HG02938 (cell line): ENCODE measurements at regions not wholly inside any gene's neighbourhood (a gene's known extent, or its start where the extent isn't known, plus 50 kb on each side); places are given as distances from the start of the nearest gene placed in this dataset.

ENCODE experiments used
- ATAC-seq: cut with Tn5 transposase; IDR thresholded peaks from one replicate; pipeline ENCODE4 v1.9.1; 2021; ENCODE audit warnings: mild to moderate bottlenecking, moderate library complexity; ENCODE audit not compliant: unreplicated experiment

DNA sequence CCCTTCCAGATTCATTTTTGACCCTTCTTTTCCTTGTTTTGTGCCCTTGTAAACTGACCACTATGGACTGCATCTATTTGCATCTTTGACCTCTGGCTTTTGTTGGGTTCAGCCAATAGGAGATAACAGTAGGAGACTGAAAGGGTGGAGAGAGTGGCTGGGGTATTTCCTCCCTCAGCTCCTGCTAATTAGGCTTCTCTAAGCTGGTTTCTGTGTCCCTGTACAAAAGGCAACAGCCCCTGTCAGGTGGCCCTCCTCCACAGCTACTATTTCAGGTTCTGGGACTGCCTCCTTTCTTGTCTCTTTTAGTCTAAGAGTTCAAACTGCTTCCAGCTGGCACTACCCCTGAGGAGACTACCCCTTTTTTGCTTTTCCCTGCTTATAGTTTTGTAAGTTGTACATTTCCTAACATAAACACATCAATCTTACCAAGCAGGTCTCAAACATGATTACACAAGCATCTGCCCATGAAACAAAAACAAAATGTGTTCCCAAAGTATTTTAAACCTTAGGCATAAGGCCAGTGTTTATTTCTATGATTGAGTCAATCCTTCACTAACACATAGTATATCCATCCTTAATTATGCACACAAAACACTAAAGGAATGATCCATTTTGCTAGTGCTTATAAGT lies 262.0 kb upstream of the TRPM3 start:
- ATAC-seq: no peak

DNA sequence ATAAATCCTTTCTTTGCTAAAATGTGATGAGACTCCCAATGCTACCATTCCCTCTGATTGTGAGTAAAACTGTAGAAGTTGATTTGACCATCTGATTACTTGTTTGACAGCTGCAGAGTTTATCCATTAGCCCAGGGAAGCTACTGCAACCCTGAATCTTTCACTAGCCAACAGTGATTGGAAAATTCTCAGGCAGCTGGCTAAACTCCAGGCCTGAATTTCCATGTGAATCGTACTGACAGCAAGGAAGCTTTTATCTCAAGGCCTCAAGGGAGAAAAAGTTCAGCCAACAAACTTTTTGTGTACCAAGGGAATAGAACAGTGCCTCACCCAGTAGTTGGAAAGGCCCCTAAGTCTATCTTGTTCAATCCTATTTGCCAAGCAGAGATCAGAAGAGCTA lies 246.7 kb upstream of the TRPM3 start:
- no peak for ATAC-seq

DNA sequence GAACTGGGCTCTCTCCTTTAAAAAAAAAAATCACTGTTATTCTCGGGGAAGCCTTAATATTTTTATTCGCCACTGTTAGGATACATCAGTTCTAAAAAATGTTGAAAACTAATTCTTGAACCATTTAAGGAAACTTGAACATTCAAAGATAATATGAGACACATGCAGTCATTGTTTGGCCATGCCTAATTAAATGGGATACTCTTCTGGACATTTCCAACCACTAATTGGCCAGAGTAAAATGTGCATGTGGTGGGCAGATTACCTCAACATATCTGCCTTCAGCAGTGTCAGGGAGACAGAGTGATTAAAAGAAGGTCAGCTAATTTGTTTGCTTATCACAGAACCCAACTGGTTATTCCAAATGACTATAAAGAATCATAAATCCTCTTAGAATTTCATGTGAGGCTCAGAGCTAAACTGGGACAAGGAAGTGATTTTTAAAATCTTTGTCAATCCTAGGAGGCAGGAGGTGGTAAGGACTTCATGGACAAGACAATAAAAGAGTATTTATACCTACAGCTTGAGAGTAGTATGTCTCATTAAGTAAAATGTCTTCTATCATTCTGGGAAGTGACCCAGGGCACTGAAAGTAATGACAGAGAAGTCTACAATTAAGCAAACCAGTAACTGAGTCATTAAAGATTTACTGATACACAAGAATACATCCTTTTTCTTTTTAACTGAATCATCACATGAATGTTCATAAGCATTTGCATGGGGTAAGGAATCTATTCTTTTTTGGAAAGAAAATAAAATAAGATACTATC lies 242.9 kb upstream of the TRPM3 start:
- no peak for ATAC-seq

DNA sequence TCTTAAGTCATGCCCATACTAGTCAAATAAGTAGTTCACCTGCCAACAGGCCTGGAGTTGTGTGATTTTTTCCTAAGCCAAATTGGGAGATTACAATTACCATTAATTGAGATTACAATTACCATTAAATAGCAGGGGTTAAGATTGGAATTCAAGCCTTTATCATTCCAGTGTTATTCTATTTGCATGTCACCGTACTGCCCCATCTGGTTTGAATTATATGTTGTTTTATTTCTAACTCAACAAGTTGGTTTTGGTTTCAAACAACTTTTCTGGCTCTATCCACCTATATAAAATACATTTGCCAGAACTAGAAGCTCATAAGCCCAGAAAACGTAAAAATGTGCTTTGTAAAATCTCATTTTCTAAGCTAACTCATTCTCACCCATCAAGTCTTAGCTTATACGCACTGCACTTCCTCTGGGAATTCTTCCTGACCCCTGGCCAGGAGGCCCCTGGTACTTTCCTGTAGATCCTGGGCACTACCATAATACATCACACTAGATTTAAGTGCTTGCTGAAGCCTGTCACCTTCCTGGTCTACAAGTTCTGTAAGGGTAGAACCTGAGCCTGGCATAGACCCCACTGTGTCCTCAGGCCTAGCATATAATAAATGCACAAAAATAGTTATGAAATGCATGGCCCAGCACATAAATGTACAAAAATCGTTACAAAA lies 242.0 kb upstream of the TRPM3 start:
- no peak for ATAC-seq

DNA sequence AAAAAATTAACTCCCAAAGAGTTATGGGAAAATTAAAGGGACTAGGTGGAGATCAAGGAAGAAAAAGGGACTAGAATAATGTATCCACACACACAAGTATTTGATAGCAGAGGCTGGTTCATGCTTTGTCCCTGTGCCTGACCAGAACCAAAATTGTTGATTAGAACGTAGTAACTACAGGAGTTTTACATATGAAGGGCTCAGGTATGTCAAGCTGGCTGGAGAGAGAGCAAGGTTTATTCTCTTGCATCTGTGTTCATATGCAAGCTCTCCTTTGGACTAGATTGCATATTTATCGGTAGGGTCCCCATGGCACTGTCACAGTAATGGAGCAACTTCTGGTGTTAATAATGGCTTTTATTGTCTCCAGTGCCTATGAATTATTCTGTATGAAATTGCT lies 239.9 kb upstream of the TRPM3 start:
- no peak for ATAC-seq

DNA sequence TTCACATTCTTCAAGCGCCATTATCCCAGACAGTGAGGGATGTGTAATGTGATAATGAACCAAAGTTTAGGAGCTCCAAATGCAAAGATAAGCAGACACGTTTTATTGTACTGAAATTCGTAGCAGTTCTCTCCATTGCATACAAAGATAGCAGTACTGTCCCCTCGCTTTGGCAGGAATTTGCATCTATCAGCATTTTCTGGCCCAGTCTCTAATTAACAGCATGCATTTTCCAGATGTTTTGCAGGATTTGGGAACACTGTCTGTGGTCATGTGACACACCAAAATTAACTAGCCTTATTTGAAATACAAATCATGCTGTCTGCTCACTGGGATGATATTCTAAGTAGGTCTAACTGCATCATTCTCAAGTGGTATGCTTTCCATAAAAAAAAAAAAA lies 235.9 kb upstream of the TRPM3 start:
- no peak for ATAC-seq

DNA sequence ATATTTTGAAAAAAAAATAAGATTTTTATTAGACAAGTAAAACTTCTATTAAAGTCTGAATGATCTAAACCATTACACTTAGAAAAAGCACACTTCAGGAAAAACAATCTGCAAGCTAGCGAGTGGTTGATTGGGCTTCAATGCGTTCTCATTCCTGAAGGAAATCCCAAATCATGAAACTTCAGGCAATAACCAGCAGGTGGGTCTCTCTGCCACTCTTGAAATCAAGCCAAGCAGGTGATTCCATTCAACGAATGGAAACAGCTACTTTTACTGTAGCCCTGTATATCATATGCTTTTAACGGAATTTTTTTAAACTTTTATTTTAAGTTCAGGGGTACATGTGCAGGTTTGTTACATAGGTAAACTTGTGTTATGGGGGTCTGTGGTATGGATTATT lies 234.5 kb upstream of the TRPM3 start:
- no peak for ATAC-seq

DNA sequence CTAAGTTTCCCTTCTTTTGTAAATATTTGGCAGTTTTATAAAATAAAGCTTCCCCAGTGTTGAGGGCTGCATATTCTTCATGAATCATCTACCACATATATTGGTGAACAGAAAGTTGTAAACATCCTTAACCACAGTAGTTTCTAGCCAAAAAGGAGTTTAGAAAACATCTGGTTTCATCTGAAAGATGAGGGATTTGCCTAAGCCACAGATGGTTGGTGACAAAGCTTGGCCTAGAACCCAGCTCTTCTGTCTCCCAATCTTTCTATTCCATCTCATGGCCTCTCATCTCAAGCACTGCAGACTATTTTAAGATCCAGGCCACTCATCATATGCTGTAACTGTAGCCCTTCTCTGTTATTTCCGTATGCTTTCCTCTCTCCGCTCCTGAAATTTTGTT lies 232.3 kb upstream of the TRPM3 start:
- ATAC-seq: no peak

DNA sequence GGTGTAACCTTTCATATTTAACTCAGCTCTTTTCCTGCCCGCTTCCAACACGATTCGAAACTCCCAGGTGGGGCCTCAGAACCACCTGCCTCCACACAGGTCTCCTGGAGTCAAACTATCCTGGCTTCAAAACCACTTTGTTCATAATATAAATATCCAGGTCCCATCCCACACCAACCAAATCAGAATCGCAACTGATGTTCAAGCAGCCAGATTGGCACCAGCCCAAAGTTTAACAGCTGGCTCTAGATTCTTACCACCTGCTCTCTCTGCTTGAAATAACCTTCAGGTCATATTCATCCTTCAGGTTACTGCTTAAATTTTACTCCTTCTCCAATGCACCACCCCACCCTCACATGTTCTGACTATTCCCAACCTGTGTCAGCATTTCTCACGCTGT lies 231.4 kb upstream of the TRPM3 start:
- ATAC-seq: no peak

DNA sequence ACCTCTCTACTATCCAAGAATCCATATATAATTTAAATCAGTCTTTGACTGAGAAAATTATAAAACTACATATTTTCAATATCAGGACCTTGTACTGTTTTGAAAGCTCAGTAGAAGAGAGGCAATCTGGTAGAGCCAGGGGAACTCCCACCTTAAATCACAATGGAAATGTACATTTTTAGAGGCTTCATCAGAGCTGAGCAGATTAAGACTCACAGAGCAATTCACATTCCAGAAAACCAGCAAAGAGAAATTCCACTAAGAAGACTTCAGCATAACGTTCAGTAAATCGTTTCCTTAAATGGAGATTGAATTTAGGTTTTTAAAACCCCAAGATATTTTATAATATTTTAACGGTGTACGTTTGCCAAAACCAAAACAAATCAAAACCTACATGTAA lies 227.8 kb upstream of the TRPM3 start:
- ATAC-seq: no peak

DNA sequence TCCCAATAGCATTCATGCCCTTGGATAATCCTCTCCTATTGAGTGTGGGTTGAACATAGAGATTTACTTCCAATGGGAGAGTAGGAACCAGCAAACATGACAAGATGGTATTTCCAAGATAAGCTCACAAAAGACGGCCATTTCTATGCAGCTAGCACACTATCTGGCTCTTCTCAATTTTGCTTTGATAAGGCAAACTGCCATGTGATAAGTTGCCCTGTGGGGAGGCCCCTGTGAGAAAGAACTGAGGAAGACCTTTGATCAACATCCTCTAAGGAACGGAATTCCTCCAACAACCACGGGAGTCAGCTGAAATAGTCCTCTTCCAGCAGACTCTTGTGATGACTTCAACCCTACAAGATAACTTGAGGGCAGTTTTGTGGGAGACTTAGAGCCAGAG lies 211.9 kb upstream of the TRPM3 start:
- ATAC-seq: no peak

DNA sequence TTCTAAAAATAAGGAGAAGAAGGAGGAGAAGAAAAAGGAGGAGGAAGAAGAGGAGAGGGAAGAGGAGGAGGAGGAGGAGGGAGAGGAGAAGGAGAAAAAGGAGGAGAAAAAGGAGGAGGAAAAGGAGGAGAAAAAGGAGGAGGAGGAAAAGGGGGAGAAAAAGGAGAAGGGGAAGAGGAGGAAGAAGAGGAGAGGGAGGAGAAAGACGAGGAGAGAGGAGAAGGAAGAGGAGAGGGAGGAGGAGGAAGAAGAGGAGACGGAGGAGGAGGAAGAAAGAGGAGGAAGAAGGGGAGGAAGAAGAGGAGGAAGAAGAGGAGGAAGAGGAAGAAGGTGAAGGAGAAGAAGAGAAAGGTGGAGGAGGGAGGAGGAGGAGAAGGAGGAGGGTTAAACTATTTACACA lies 210.2 kb upstream of the TRPM3 start:
- ATAC-seq: no peak

DNA sequence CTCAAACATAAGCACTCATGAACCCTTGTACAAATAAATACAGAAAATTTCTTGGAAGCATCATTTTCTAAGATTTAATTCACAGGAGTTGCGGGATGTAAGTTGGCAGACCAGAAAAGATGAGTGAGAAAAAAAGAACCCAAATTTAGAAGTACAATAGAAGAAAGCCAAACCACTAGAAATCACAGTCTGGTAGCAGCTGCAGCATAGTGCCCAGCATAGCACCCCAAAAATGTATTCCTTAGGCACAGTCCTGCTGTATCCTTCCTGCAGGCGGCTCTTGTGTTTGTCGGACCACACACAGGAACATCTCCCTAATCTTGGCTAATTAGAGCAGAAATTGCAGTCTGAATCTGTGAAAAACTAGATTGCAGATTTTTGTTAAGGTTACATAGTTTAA lies 208.5 kb upstream of the TRPM3 start:
- no peak for ATAC-seq

DNA sequence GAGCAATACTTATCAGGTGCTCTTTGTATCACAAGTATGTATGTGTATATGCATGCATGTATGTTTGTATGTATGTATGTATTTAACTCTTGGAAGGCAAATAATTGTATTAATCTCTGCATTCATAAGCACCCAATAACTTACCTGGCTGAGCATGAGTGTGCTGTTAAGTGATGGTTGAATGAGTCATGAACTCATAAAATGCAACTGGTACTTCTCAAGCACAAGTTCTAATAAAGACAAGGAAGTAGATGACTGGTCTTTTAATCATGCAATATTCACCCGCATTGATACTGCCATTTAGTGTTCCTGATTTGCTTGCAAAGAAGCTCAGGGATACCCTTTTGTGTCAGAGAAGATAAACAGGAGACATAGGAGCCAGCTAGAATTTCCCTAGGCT lies 204.9 kb upstream of the TRPM3 start:
- no peak for ATAC-seq

DNA sequence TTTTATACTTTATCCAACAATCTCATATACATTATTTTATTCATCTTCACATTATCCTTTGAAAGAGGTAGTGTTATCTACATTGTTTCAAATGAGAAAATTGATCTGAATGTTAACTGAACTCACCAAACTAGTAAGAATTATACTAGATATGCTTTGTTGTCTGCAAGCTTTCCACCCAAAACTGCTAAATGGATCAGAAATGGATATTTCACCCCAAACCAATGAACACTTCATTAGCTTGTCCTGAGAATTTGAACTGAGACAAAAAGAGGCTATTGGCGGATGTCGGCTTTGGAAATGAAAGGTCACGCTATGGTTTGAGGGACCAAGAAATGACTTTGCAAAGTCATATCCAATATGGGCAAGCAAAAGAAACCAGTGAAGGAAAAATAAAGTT lies 201.9 kb upstream of the TRPM3 start:
- ATAC-seq: no peak

DNA sequence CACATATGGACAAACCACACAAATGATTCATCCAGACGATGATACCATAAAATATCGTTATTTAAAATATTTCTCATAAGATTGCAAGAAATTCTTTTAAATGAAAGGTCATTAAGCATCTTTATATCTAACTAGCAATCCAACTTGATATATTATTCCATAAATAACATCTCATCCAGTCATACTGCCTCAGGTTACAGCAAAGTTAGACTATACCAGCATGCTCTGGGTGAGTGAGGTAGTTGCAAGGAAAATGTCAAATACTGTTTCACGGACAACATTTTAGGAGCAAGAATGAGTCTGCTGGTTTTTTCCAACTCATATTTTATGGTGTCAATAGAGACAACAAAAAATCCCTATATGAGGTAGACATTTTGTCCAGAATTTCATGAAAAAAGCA lies 200.9 kb upstream of the TRPM3 start:
- no peak for ATAC-seq

DNA sequence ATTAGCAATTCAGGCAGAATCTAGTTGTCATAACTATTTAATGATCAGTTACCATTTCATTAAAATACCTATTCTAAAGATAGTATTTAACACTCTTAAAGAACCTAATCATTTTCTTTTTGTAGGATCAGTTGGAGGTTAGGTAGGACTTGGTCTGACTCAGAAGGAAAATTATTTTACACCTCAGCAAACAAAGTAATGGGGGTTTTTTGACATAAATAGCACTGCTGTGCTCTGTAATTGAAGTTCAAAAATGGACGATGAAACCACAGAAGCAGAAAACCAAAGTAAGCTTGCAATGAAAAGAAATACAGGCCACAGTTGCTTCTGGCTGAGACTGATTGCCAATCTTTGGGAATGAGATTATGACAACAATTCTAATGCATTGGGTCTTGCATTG lies 187.0 kb upstream of the TRPM3 start:
- ATAC-seq: peak; percentile 62

DNA sequence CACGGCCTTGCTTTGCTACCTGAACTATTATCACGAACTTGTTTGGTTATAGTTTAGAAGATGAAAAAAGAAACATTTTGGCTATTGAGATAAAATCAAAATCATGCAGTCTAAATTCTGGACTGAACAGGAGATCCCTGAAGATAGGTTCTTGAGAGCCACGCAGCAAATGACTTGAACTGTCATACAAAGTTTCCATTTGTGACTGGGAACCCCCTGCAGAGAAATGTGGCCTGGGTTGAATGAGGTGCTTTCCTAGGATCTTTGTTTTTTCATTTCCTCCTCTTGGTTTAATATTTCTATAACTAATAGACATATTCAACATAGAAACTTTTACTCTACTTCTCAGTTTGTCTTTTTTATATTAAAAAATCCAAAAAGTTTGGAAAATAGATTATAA lies 184.7 kb upstream of the TRPM3 start:
- ATAC-seq: peak; percentile 62

DNA sequence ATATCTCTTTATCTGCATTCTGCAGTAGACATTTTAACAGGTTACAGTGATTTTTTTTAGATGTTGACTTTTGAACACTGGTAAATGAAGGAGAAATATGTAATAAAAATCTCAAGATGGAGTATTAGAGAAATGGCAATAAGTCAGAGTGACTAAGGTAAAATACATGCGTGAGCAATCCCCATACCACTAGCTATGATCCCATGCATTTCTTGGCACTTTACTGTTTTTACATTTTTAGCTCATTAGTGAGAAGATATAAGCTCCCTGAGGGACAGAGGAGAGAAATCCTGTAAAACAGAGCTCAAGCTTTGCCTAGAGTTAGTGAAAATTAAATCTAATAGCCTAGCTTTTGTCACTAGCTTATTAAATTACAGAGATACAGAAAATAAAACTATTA lies 181.9 kb upstream of the TRPM3 start:
- ATAC-seq: no peak

DNA sequence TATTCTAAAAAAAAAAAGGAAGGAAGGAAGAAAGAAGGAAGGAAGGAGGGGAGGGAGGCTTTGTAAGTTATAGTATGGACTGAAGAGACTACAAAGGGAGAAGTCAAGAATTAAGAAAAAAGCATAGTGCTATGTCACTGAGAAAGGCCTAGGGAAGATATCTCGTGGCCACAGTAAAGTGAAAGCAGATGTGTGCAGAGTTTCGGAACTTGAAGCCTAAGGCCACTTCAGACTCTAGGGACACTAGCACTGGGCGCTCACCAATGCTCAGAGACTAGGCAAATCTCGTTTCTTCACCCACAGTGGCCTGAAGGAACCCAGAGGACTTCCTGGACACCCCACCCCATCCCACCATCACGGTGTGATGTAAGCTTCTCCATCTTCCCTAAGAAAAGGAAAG lies 181.4 kb upstream of the TRPM3 start:
- ATAC-seq: peak; percentile 41

DNA sequence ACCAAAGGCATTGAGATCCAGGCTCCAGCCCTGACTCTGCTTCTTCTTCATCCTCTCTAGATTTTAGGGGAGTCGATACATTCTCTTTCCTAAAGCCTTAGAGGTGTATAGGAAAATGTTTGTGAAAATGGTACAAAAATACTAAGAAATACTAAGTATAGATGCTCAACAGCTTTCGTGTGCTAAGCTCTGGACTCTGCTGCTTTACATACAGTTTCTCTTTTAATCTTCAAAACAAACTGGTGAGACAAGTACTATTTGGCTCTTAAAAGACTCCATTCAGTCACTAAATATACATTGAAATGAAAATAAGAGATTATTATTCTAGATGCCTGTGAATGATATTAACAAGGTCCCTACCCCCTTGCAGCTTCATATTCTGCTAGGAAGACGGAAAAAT lies 174.5 kb upstream of the TRPM3 start:
- no peak for ATAC-seq

DNA sequence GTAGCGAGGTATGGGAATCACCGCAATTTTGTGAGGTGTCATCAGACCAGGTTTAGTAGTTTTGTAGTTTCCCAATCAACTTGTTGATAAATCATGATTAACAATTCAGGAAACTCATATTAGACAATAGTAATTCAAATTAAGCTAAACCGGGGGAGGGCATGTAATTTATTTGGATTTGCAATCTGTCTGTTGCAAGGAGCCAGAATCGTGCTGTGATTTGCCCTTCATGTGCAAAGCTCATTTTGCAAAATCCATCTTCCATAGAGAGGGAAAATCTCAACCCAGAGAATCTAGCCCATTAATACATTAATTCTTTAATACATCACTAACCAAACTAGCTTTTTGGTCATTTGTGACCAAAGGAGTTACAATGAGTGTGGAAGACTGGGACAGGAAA lies 164.7 kb upstream of the TRPM3 start:
- ATAC-seq: no peak
